Neutrophil (primary cell): ENCODE measurements at regions not wholly inside any gene's neighbourhood (a gene's known extent, or its start where the extent isn't known, plus 50 kb on each side); places are given as distances from the start of the nearest gene placed in this dataset.

Source experiments
- H3K27ac ChIP-seq: fragments of 200-600 bp; sonication (generic); 2 replicates; pipeline ENCODE4 v1.5.1; 2016; ENCODE audit warnings: mild to moderate bottlenecking, moderate library complexity
- H3K27me3 ChIP-seq: fragments of 200-600 bp; sonication (generic); 2 replicates; pipeline ENCODE4 v1.6.0; 2016; ENCODE audit warnings: mild to moderate bottlenecking
- H3K36me3 ChIP-seq: fragments of 200-600 bp; sonication (generic); 2 replicates; pipeline ENCODE4 v1.5.1; 2017
- H3K4me1 ChIP-seq, 2 experiments: fragments of 200-600 bp in 1 of 2; sonication (generic) in 1 of 2; 1 replicate in 1 of 2; 2 replicates in 1 of 2; pipeline versions ENCODE4 v1.5.1 to v1.6.1; 2013 to 2016; ENCODE audit warnings: low read depth in 1 of 2, low read length in 1 of 2, mild to moderate bottlenecking in 1 of 2, moderate library complexity in 1 of 2; ENCODE audit not compliant: control insufficient read depth in 1 of 2, insufficient read depth in 1 of 2
- H3K4me3 ChIP-seq, 2 experiments: fragments of 200-600 bp in 1 of 2; sonication (generic) in 1 of 2; 1 replicate in 1 of 2; 2 replicates in 1 of 2; pipeline ENCODE4 v1.5.1; 2013 to 2016; ENCODE audit warnings: low read depth in 1 of 2, low read length in 1 of 2, mild to moderate bottlenecking in 1 of 2, moderate library complexity in 1 of 2
- H3K9me3 ChIP-seq: fragments of 200-600 bp; sonication (generic); 2 replicates; pipeline ENCODE4 v1.5.1; 2016
- TF ChIP-seq, protein P1 (sequence below): fragments of 200-600 bp; sonication (generic); IDR thresholded peaks from 2 replicates; pipeline ENCODE4 v1.5.1; 2016; ENCODE audit warnings: antibody characterized with exemption

DNA sequence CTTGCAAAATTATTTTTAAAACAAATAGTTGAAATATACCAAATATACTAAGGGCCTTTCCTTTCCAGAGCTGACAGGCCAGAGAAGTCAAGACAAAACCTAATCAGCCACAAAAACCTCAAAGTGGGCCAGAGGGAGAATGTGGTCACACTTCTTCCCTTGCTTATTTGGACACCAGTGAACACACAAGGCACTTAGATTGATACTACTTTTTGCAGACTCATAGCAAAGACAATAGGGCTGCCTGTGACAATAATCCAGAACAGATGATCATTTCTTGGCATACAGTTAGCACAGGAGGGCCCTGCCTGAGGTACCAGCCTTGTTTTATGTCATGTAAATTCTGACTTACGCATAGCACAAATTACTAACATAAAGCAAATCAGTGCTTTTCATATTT lies 215.7 kb upstream of the NEIL3 start:
- TF ChIP-seq, protein P1, sequence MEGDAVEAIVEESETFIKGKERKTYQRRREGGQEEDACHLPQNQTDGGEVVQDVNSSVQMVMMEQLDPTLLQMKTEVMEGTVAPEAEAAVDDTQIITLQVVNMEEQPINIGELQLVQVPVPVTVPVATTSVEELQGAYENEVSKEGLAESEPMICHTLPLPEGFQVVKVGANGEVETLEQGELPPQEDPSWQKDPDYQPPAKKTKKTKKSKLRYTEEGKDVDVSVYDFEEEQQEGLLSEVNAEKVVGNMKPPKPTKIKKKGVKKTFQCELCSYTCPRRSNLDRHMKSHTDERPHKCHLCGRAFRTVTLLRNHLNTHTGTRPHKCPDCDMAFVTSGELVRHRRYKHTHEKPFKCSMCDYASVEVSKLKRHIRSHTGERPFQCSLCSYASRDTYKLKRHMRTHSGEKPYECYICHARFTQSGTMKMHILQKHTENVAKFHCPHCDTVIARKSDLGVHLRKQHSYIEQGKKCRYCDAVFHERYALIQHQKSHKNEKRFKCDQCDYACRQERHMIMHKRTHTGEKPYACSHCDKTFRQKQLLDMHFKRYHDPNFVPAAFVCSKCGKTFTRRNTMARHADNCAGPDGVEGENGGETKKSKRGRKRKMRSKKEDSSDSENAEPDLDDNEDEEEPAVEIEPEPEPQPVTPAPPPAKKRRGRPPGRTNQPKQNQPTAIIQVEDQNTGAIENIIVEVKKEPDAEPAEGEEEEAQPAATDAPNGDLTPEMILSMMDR = no peak
- Histone ChIP-seq H3K27ac (no peak overlapping the region), H3K27me3 (no peaks in the 10 kb centered on the region), H3K36me3 (no peaks in the 10 kb centered on the region), H3K4me3 (no peak overlapping the region), H3K9me3 (no peaks in the 10 kb centered on the region), H3K4me1 (no peaks in the 10 kb centered on the region)

DNA sequence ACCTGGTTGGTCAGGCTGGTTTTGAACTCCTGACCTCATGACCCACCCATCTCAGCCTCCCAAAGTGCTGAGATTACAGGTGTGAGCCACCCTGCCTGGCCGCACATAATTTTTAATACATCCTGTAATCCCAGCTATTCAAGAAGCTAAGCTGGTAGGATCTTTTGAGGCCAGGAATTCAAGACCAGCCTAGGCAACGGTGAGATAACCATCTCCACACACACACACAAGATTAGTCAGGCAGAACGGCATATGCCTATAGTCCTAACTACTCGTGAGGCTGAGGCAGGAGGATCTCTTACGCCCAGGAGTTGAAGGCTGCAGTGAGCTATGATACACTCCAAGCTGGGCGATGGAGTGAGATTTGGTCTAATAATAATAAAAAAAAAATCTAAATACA lies 212.4 kb upstream of the NEIL3 start:
- H3K36me3 ChIP-seq = no peaks in the 10 kb centered on the region
- no peaks in the 10 kb centered on the region for H3K27me3 ChIP-seq
- H3K4me3 ChIP-seq = no peak overlapping the region
- no peaks in the 10 kb centered on the region for H3K9me3 ChIP-seq
- TF ChIP-seq, protein P1 = no peak
- H3K27ac ChIP-seq = no peak overlapping the region
- no peaks in the 10 kb centered on the region for H3K4me1 ChIP-seq

DNA sequence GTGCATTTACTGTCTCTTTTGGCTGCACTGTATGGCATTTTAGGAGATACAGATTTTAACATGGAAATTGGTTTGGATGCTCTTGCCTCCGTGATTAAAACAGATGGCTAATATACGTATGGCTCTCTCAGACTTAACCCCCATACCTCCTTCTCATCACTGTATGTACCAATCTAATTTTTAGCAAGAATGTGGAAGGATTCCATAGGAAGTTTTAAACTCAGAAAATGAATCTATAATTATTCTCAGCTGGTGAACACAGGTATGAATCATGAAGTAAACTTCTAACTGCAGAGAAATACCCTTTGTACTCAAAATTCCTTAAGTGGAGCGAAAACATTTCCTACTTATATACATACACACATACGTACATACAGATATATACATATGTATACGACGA lies 210.5 kb upstream of the NEIL3 start:
- no peaks in the 10 kb centered on the region for H3K36me3 ChIP-seq
- TF ChIP-seq, protein P1 = no peak
- H3K4me3 ChIP-seq = no peak overlapping the region
- H3K27ac ChIP-seq = no peak overlapping the region
- no peaks in the 10 kb centered on the region for H3K27me3 ChIP-seq
- H3K4me1 ChIP-seq = no peaks in the 10 kb centered on the region
- no peaks in the 10 kb centered on the region for H3K9me3 ChIP-seq

DNA sequence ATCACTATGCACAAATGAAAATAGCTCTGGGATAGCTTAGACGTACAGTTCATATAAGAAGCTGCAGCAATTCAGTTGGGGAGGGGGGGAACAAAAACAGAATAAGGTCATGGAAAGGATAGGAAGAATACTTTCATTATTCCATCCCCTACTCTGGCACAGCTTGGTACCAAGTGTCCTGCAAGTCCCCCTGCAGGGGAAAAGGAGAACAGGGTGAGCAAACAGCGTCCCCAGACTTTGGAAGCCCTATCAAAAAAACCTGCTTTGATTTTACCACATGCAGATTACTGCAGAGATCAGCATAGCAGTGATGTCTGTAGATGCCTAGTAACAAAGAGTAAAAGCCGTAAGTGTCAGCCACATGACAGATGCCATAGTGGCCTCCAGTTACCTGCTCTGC lies 209.4 kb upstream of the NEIL3 start:
- H3K4me1 ChIP-seq = no peaks in the 10 kb centered on the region
- no peaks in the 10 kb centered on the region for H3K9me3 ChIP-seq
- H3K27ac ChIP-seq = no peak overlapping the region
- TF ChIP-seq, protein P1 = no peak
- no peaks in the 10 kb centered on the region for H3K27me3 ChIP-seq
- no peaks in the 10 kb centered on the region for H3K36me3 ChIP-seq
- no peak overlapping the region for H3K4me3 ChIP-seq

DNA sequence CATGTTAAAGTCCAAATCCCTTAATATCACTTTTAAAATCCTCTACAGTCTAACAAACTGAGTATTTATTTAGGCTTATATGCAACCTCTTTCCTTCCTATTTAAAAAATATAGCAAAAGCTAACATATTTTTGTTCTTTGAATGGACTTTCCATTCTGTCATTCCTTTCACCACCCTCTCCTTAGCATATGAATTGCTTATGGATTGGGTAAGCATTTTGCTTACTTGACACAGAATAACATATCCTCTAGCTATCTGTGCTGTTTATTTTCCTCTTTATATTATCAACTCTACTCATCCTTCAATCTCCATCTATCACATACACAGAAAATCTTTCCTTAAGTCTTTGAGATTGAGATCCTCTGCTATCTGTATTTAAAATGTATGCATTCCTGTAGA lies 206.1 kb upstream of the NEIL3 start:
- Histone ChIP-seq H3K36me3 (no peaks in the 10 kb centered on the region), H3K9me3 (no peaks in the 10 kb centered on the region), H3K27me3 (no peaks in the 10 kb centered on the region), H3K4me1 (no peaks in the 10 kb centered on the region), H3K4me3 (no peak overlapping the region), H3K27ac (no peak overlapping the region)
- TF ChIP-seq, protein P1 = no peak

DNA sequence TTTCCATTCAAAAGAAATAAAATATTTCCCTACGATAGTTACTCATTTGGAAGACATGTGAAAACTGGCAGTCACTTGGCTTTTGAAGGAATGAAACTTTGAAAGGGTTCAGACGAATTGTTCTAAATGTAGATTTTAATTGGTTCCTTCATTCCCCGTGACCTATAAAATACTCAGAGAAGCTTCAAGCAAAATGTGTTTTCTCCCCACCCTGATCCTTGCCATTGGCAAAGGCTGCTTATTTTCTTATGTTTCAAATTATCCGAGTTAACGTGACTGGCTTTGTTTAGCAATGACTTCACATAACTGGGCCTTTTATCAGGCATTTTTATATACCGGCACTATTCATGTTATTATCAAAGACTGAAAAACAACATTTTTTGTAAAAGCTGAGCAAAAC lies 204.1 kb upstream of the NEIL3 start:
- Histone ChIP-seq H3K4me3 (no peak overlapping the region), H3K4me1 (no peaks in the 10 kb centered on the region), H3K27ac (no peak overlapping the region), H3K9me3 (no peaks in the 10 kb centered on the region), H3K36me3 (no peaks in the 10 kb centered on the region), H3K27me3 (no peaks in the 10 kb centered on the region)
- TF ChIP-seq, protein P1 = no peak
